Stimulated activated CD8-positive, alpha-beta memory T cell treated with anti-CD3 and anti-CD28 coated beads, Interleukin-7, amount 100 ng/mL, for 1 hour (primary cell): ENCODE measurements at regions not wholly inside any gene's neighbourhood (a gene's known extent, or its start where the extent isn't known, plus 50 kb on each side); places are given as distances from the start of the nearest gene placed in this dataset.
"Not testable (repeated sequence)": the region's sequence is repeated elsewhere in the genome, so short reads cannot be mapped to it uniquely, and the experiment has no call there.

Source experiments
- DNase-seq, 2 donors: peaks; one replicate each; pipeline ENCODE4 v3.0.0-alpha.2; 2020; ENCODE audit warnings: low read depth in 2 of 2

- no peak for DNase-seq
These were observed 81.4 kb upstream of the ETV3 start for GRCh38 chr1:157219600-157219999.

GRCh38 chr1:157219182-157219581 is 81.0 kb upstream of the ETV3 start:
- no peak for DNase-seq

- DNase-seq: no peak
These were observed 80.5 kb upstream of the ETV3 start for GRCh38 chr1:157218671-157219070.

GRCh38 chr1:157217486-157217885 is 79.3 kb upstream of the ETV3 start:
- DNase-seq: no peak

GRCh38 chr1:157213836-157214235 is 75.6 kb upstream of the ETV3 start:
- no peak for DNase-seq

- no peak for DNase-seq
These were observed 71.3 kb upstream of the ETV3 start for GRCh38 chr1:157209514-157209913.

- not testable (repeated sequence) for DNase-seq
These were observed 67.8 kb upstream of the ETV3 start for GRCh38 chr1:157205982-157206381.

GRCh38 chr1:157203166-157203565 is 65.0 kb upstream of the ETV3 start:
- no peak for DNase-seq

GRCh38 chr1:157202331-157202730 is 64.1 kb upstream of the ETV3 start:
- DNase-seq: no peak

- DNase-seq: no peak
These were observed 63.6 kb upstream of the ETV3 start for GRCh38 chr1:157201767-157202166.

GRCh38 chr1:157200451-157200850 is 62.3 kb upstream of the ETV3 start:
- DNase-seq: no peak

GRCh38 chr1:157199421-157199755 is 61.2 kb upstream of the ETV3 start:
- DNase-seq: no peak

- no peak for DNase-seq
These were observed 60.6 kb upstream of the ETV3 start for GRCh38 chr1:157198619-157199420.

- no peak for DNase-seq
These were observed 59.8 kb upstream of the ETV3 start for GRCh38 chr1:157197906-157198435.

- DNase-seq: not testable (repeated sequence)
These were observed 58.7 kb upstream of the ETV3 start for GRCh38 chr1:157196670-157197456.

GRCh38 chr1:157196245-157196543 is 58.0 kb upstream of the ETV3 start:
- no peak for DNase-seq

GRCh38 chr1:157195521-157196244 is 57.5 kb upstream of the ETV3 start:
- no peak for DNase-seq

- DNase-seq: no peak
These were observed 56.7 kb upstream of the ETV3 start for GRCh38 chr1:157194731-157195520.

- peak in 1 of 2 donors; percentile 16 for DNase-seq
These were observed 55.7 kb upstream of the ETV3 start for GRCh38 chr1:157193702-157194391.

- DNase-seq: no peak
These were observed 55.0 kb upstream of the ETV3 start for GRCh38 chr1:157193219-157193618.
